HFFc6 (cell line): ENCODE measurements at regions not wholly inside any gene's neighbourhood (a gene's known extent, or its start where the extent isn't known, plus 50 kb on each side); places are given as distances from the start of the nearest gene placed in this dataset.

Experiments used
- DNase-seq: peaks from one replicate; pipeline ENCODE4 v3.0.0-alpha.2; 2018
- H3K27ac Mint-ChIP-seq: 2 replicates; pipeline ENCODE4 v1.8.0; 2020; ENCODE audit warnings: mild to moderate bottlenecking, mixed read lengths
- H3K27me3 Mint-ChIP-seq: 2 replicates; pipeline ENCODE4 v1.8.0; 2021; ENCODE audit warnings: mild to moderate bottlenecking, moderate library complexity, mixed read lengths; ENCODE audit not compliant: insufficient read depth
- H3K36me3 Mint-ChIP-seq: 2 replicates; pipeline ENCODE4 v1.8.0; 2021; ENCODE audit warnings: low read depth, mixed read lengths
- H3K4me1 Mint-ChIP-seq: 2 replicates; pipeline ENCODE4 v1.8.0; 2020; ENCODE audit warnings: low read depth, mixed read lengths
- H3K4me3 Mint-ChIP-seq: 2 replicates; pipeline ENCODE4 v1.8.0; 2020; ENCODE audit warnings: mild to moderate bottlenecking, moderate library complexity, mixed read lengths
- H3K9me3 Mint-ChIP-seq: 2 replicates; pipeline ENCODE4 v1.8.0; 2020; ENCODE audit warnings: mild to moderate bottlenecking, mixed read lengths
- CTCF ChIP-seq: fragments of 200-600 bp; sonication (generic); IDR thresholded peaks from 2 replicates; pipeline ENCODE4 v1.5.0; 2021; ENCODE audit warnings: antibody characterized with exemption, mild to moderate bottlenecking

- Mint-ChIP-seq H3K9me3 (peaks cover 7% of the 10 kb centered on the region), H3K27me3 (peaks cover 29% of the 10 kb centered on the region), H3K4me3 (no peak overlapping the region), H3K27ac (no peak overlapping the region), H3K36me3 (no peaks in the 10 kb centered on the region; the same call in 1 of the 2 replicates), H3K4me1 (no peaks in the 10 kb centered on the region)
- no peak for DNase-seq
- TF ChIP-seq CTCF: no peak
Measured at GRCh38 chr17:77746896-77747554, 211.5 kb upstream of the TNRC6C start.

GRCh38 chr17:77748436-77748835 lies 210.1 kb upstream of the TNRC6C start:
- TF ChIP-seq CTCF: no peak
- H3K27me3 Mint-ChIP-seq: peaks cover 33% of the 10 kb centered on the region
- no peak for DNase-seq
- H3K27ac Mint-ChIP-seq: no peak overlapping the region
- no peak overlapping the region for H3K4me3 Mint-ChIP-seq
- H3K9me3 Mint-ChIP-seq: peaks cover 7% of the 10 kb centered on the region
- no peaks in the 10 kb centered on the region; the same call in 1 of the 2 replicates for H3K36me3 Mint-ChIP-seq
- H3K4me1 Mint-ChIP-seq: no peaks in the 10 kb centered on the region

DNA sequence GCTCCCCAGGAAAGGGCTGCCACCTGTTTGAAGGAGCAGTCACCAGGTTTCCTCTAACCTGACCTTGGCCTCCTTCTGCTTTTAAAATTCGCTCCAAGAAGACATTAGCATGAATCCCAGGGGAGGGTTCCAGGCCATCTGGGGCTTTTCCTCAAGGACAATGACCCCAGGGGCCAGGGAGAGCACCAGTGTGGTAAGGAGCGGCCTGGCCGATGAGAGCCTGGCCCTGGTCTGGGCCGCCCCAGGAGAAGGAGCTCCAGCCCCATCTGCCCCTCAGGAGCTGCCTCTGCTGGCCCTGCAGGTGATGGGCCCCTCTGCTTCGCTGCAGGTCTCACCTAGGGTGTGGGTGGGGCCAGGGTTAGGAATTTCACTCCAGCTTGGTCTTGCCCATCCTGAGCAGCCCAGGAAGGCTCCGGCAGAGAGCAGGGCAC lies 209.2 kb upstream of the TNRC6C start:
- no peak for DNase-seq
- H3K27me3 Mint-ChIP-seq: peaks cover 31% of the 10 kb centered on the region
- no peaks in the 10 kb centered on the region for H3K4me1 Mint-ChIP-seq
- no peak overlapping the region for H3K27ac Mint-ChIP-seq
- TF ChIP-seq CTCF: no peak
- H3K36me3 Mint-ChIP-seq: no peaks in the 10 kb centered on the region; the same call in 1 of the 2 replicates
- no peak overlapping the region for H3K4me3 Mint-ChIP-seq
- H3K9me3 Mint-ChIP-seq: peaks cover 7% of the 10 kb centered on the region

GRCh38 chr17:77749989-77750388 lies 208.5 kb upstream of the TNRC6C start:
- H3K4me3 Mint-ChIP-seq: no peak overlapping the region
- no peak overlapping the region for H3K27ac Mint-ChIP-seq
- peaks cover 10% of the 10 kb centered on the region for H3K9me3 Mint-ChIP-seq
- H3K36me3 Mint-ChIP-seq: 0 out of 2 replicates have a peak, but pooled peaks cover 5% of the 10 kb centered on the region
- H3K4me1 Mint-ChIP-seq: no peaks in the 10 kb centered on the region
- H3K27me3 Mint-ChIP-seq: peaks cover 28% of the 10 kb centered on the region
- no peak for TF ChIP-seq CTCF
- no peak for DNase-seq

DNA sequence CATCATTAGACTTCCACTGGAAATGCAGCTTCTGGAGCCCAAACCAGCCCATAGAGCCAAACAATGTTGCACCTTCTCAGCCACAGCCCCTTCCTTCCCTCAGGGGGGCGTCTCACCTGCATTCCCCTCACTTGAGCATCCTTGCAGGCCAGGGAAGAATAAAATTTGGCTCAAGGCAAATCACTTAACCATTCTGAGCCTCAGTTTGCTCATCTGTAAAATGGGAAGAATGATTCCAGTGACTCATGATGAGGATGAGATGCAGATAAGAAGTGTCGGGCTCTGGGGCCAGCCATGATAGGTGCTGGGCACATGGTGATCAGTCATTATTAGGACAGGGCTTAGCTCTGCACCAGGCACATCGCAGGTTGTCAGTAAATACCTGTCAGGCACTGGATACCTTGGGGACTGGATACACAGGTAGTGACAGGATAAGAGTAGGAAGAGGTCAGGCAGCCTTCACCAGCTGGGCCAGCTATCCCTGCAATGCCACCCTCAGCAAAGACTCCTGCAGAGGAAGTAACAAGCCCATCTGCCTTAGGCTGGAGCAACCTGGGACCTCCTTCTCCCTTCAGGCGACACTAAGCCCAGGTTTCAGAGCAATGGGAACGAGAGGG lies 208.0 kb upstream of the TNRC6C start:
- Mint-ChIP-seq H3K4me3 (no peak overlapping the region), H3K4me1 (no peaks in the 10 kb centered on the region), H3K27ac (no peak overlapping the region), H3K27me3 (peaks cover 26% of the 10 kb centered on the region), H3K36me3 (0 out of 2 replicates have a peak, but pooled peaks cover 6% of the 10 kb centered on the region), H3K9me3 (peaks cover 8% of the 10 kb centered on the region)
- no peak for DNase-seq
- no peak for TF ChIP-seq CTCF
